CD4-positive, alpha-beta T cell treated with Interleukin-17A for 4 hours (primary cell): ENCODE measurements at regions not wholly inside any gene's neighbourhood (a gene's known extent, or its start where the extent isn't known, plus 50 kb on each side); places are given as distances from the start of the nearest gene placed in this dataset.

Experiments
- DNase-seq: peaks from one replicate; pipeline ENCODE4 v3.0.0-alpha.2; 2020; ENCODE audit warnings: mixed read lengths

GRCh38 chr2:145090841-145091761, 571.2 kb upstream of the ZEB2 start:
- no peak for DNase-seq

- DNase-seq, result no peak
Observed at GRCh38 chr2:145088756-145089155, 568.8 kb upstream of the ZEB2 start.

GRCh38 chr2:145086910-145087309, 567.0 kb upstream of the ZEB2 start:
- DNase-seq, result no peak

GRCh38 chr2:145085612-145086011, 565.7 kb upstream of the ZEB2 start:
- no peak for DNase-seq

- DNase-seq, result no peak
Observed at GRCh38 chr2:145080426-145080825, 560.5 kb upstream of the ZEB2 start.

- DNase-seq, result no peak
Observed at GRCh38 chr2:145079641-145080040, 559.7 kb upstream of the ZEB2 start.

GRCh38 chr2:145078923-145079322, 559.0 kb upstream of the ZEB2 start:
- no peak for DNase-seq

- no peak for DNase-seq
Observed at GRCh38 chr2:145076085-145076484, 556.2 kb upstream of the ZEB2 start.

- no peak for DNase-seq
Observed at GRCh38 chr2:145075454-145076062, 555.6 kb upstream of the ZEB2 start.

- no peak for DNase-seq
Observed at GRCh38 chr2:145070703-145071102, 550.8 kb upstream of the ZEB2 start.

- no peak for DNase-seq
Observed at GRCh38 chr2:145068509-145068908, 548.6 kb upstream of the ZEB2 start.

GRCh38 chr2:145067549-145068030, 547.7 kb upstream of the ZEB2 start:
- DNase-seq, result no peak

- DNase-seq, result no peak
Observed at GRCh38 chr2:145066856-145067548, 547.1 kb upstream of the ZEB2 start.

GRCh38 chr2:145066151-145066661, 546.3 kb upstream of the ZEB2 start:
- DNase-seq, result no peak

- no peak for DNase-seq
Observed at GRCh38 chr2:145065342-145065741, 545.4 kb upstream of the ZEB2 start.

GRCh38 chr2:145064511-145064910, 544.6 kb upstream of the ZEB2 start:
- DNase-seq, result no peak

GRCh38 chr2:145060876-145061275, 541.0 kb upstream of the ZEB2 start:
- no peak for DNase-seq

GRCh38 chr2:145059914-145060313, 540.0 kb upstream of the ZEB2 start:
- DNase-seq, result no peak

- DNase-seq, result no peak
Observed at GRCh38 chr2:145059343-145059742, 539.4 kb upstream of the ZEB2 start.

- no peak for DNase-seq
Observed at GRCh38 chr2:145058457-145058856, 538.5 kb upstream of the ZEB2 start.

GRCh38 chr2:145055651-145056050, 535.7 kb upstream of the ZEB2 start:
- DNase-seq, result no peak

GRCh38 chr2:145050134-145050533, 530.2 kb upstream of the ZEB2 start:
- no peak for DNase-seq

GRCh38 chr2:145049475-145049874, 529.6 kb upstream of the ZEB2 start:
- DNase-seq, result no peak
